K562 (cell line): ENCODE measurements at regions not wholly inside any gene's neighbourhood (a gene's known extent, or its start where the extent isn't known, plus 50 kb on each side); places are given as distances from the start of the nearest gene placed in this dataset.
A peak's percentile ranks its signal among the peaks of the same experiment; 100 is the strongest.

Experiments
- BCL6 ChIP-seq: fragments of 250-450 bp; sonication (Bioruptor Pico); IDR thresholded peaks from 2 replicates; pipeline ENCODE4 v1.4.0; 2020
- DIDO1 ChIP-seq: fragments of 450-650 bp; IDR thresholded peaks from 2 replicates; pipeline ENCODE4 v1.6.1; 2016; ENCODE audit warnings: low read depth, missing biosample characterization, missing genetic modification characterization
- E2F8 ChIP-seq: fragments of 450-650 bp; IDR thresholded peaks from 2 replicates; pipeline ENCODE4 v1.7.1; 2018; ENCODE audit warnings: mild to moderate bottlenecking, low read depth; ENCODE audit not compliant: partially characterized antibody
- GTF2A2 ChIP-seq: IDR thresholded peaks from 2 replicates; pipeline ENCODE4 v1.6.1; 2016; ENCODE audit warnings: mild to moderate bottlenecking, missing genetic modification characterization, missing compliant biosample characterization
- HDAC8 ChIP-seq: fragments of 450-650 bp; IDR thresholded peaks from 2 replicates; pipeline ENCODE4 v1.6.1; 2016; ENCODE audit warnings: mild to moderate bottlenecking, missing genetic modification characterization, moderate library complexity, missing compliant biosample characterization
- ID3 ChIP-seq, 2 experiments: fragments of 250-450 bp in 1 of 2; fragments of 450-650 bp in 1 of 2; sonication (Bioruptor Pico) in 1 of 2; IDR thresholded peaks; 2 replicates each; pipeline versions ENCODE4 v1.6.1 to v1.8.0; 2016 to 2021; ENCODE audit warnings: mild to moderate bottlenecking in 2 of 2, moderate library complexity in 2 of 2, missing compliant biosample characterization in 1 of 2, missing genetic modification characterization in 1 of 2
- JUND ChIP-seq, 2 experiments: IDR thresholded peaks; 2 replicates in 1 of 2; 3 replicates in 1 of 2; pipeline ENCODE4 v1.6.1; 2011; ENCODE audit warnings: borderline replicate concordance in 2 of 2, low read depth in 2 of 2, low read length in 2 of 2, improper control_type of control experiment in 1 of 2, missing biosample characterization in 1 of 2, missing genetic modification characterization in 1 of 2, missing genetic modification reagents in 1 of 2
- MXI1 ChIP-seq: IDR thresholded peaks from 2 replicates; pipeline ENCODE4 v1.6.1; 2011; ENCODE audit warnings: low read depth, mild to moderate bottlenecking, improper control_type of control experiment, low read length
- NFE2L1 ChIP-seq: fragments of 450-650 bp; IDR thresholded peaks from 2 replicates; pipeline ENCODE4 v1.6.1; 2016; ENCODE audit warnings: missing genetic modification characterization, low read depth, mild to moderate bottlenecking, missing compliant biosample characterization, moderate library complexity, borderline replicate concordance
- NR2C1 ChIP-seq, 2 experiments: fragments of 450-650 bp; IDR thresholded peaks; 2 replicates each; pipeline ENCODE4 v1.6.1; 2017; ENCODE audit warnings: mild to moderate bottlenecking in 2 of 2, antibody characterized with exemption in 1 of 2, inconsistent platforms in 1 of 2, missing compliant biosample characterization in 1 of 2, missing genetic modification characterization in 1 of 2
- PHTF2 ChIP-seq: fragments of 250-450 bp; sonication (Bioruptor Pico); IDR thresholded peaks from 2 replicates; pipeline ENCODE4 v1.5.0; 2021; ENCODE audit warnings: mild to moderate bottlenecking
- RBM25 ChIP-seq: fragments of 200-400 bp; formaldehyde crosslinking; IDR thresholded peaks from 2 replicates; pipeline ENCODE4 v1.6.1; 2018; ENCODE audit warnings: low read length, low read depth, moderate library complexity; ENCODE audit not compliant: severe bottlenecking
- RFX1 ChIP-seq: fragments of 450-650 bp; IDR thresholded peaks from 2 replicates; pipeline ENCODE4 v1.6.1; 2016; ENCODE audit warnings: mild to moderate bottlenecking, moderate library complexity
- RUNX1 ChIP-seq: sonication (generic); IDR thresholded peaks from 2 replicates; pipeline ENCODE4 v1.6.1; 2016; ENCODE audit warnings: antibody characterized with exemption, low read depth
- SMAD4 ChIP-seq: fragments of 250-450 bp; sonication (Bioruptor Pico); conservative IDR thresholded peaks from 2 replicates; pipeline ENCODE4 v1.8.0; 2021; ENCODE audit warnings: inconsistent platforms, mild to moderate bottlenecking, moderate library complexity
- SMARCA5 ChIP-seq: fragments of 450-650 bp; IDR thresholded peaks from 2 replicates; pipeline ENCODE4 v1.6.1; 2016
- SRSF3 ChIP-seq: fragments of 200-400 bp; formaldehyde crosslinking; IDR thresholded peaks from 2 replicates; pipeline ENCODE4 v1.6.1; 2016; ENCODE audit warnings: mild to moderate bottlenecking, low read length, moderate library complexity; ENCODE audit not compliant: insufficient read depth
- SRSF9 ChIP-seq: fragments of 200-400 bp; formaldehyde crosslinking; IDR thresholded peaks from 2 replicates; pipeline ENCODE4 v1.6.1; 2017; ENCODE audit warnings: low read depth, low read length, borderline replicate concordance
- TEAD1 ChIP-seq, 2 experiments: fragments of 450-650 bp in 1 of 2; sonication (generic) in 1 of 2; formaldehyde crosslinking; IDR thresholded peaks; 2 replicates each; pipeline versions ENCODE4 v1.4.0 to v1.8.0; 2020 to 2022; ENCODE audit warnings: mild to moderate bottlenecking in 2 of 2, missing genetic modification reagents in 1 of 2
- ZBTB8A ChIP-seq: fragments of 450-650 bp; IDR thresholded peaks from 2 replicates; pipeline ENCODE4 v1.6.1; 2018; ENCODE audit warnings: mild to moderate bottlenecking, moderate library complexity; ENCODE audit not compliant: partially characterized antibody
- ZNF699 ChIP-seq: fragments of 250-450 bp; sonication (Bioruptor Pico); IDR thresholded peaks from 2 replicates; pipeline ENCODE4 v1.8.0; 2021; ENCODE audit warnings: mild to moderate bottlenecking, moderate library complexity; ENCODE audit not compliant: insufficient replicate concordance
- TF ChIP-seq, protein P1 (sequence below): fragments of 250-450 bp; sonication (Bioruptor Pico); IDR thresholded peaks from 2 replicates; pipeline ENCODE4 v1.8.0; 2021; ENCODE audit warnings: moderate library complexity, mild to moderate bottlenecking, inconsistent platforms

GRCh38 chr5:174159327-174160114 lies 114.0 kb downstream of the NSG2 start (continued):
- TF ChIP-seq ZBTB8A: no peak
- no peak for TF ChIP-seq SMARCA5
- TF ChIP-seq, protein P1, sequence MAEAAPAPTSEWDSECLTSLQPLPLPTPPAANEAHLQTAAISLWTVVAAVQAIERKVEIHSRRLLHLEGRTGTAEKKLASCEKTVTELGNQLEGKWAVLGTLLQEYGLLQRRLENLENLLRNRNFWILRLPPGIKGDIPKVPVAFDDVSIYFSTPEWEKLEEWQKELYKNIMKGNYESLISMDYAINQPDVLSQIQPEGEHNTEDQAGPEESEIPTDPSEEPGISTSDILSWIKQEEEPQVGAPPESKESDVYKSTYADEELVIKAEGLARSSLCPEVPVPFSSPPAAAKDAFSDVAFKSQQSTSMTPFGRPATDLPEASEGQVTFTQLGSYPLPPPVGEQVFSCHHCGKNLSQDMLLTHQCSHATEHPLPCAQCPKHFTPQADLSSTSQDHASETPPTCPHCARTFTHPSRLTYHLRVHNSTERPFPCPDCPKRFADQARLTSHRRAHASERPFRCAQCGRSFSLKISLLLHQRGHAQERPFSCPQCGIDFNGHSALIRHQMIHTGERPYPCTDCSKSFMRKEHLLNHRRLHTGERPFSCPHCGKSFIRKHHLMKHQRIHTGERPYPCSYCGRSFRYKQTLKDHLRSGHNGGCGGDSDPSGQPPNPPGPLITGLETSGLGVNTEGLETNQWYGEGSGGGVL (CRISPR knock-in tag): no peak
- TF ChIP-seq ZNF699 (CRISPR knock-in tag): no peak
- TF ChIP-seq PHTF2: no peak
- 0 out of 2 replicates have a peak, but pooled peaks have one; percentile 16 for TF ChIP-seq HDAC8 (tag)
- TF ChIP-seq RUNX1: no peak
- TF ChIP-seq SMAD4 (CRISPR knock-in tag): no peak
- no peak for TF ChIP-seq SRSF3
- no peak for TF ChIP-seq MXI1
- TF ChIP-seq RFX1: no peak
- TF ChIP-seq SRSF9: no peak
- no peak for TF ChIP-seq DIDO1
- peak; percentile 46; the same call in 1 of the 2 replicates for TF ChIP-seq JUND (IDR thresholded peaks at IDR 0.05; ENCODE audit: borderline replicate concordance, low read depth, low read length)
- TF ChIP-seq JUND (tag; IDR thresholded peaks at IDR 0.05; ENCODE audit: borderline replicate concordance, low read depth, low read length): no peak
- no peak for TF ChIP-seq ID3 (CRISPR knock-in tag; IDR thresholded peaks at IDR 0.05)
- TF ChIP-seq ID3 (tag; IDR thresholded peaks at IDR 0.05): no peak
- no peak for TF ChIP-seq RBM25
- TF ChIP-seq BCL6 (CRISPR knock-in tag): no peak
- TF ChIP-seq NR2C1 (IDR thresholded peaks at IDR 0.05): no peak
- no peak for TF ChIP-seq NR2C1 (tag; IDR thresholded peaks at IDR 0.05)
- TF ChIP-seq GTF2A2 (tag): no peak
- no peak for TF ChIP-seq E2F8
- TF ChIP-seq NFE2L1 (tag): no peak
- TF ChIP-seq TEAD1 (CRISPR knock-in tag; IDR thresholded peaks at IDR 0.05): no peak
